GM12878 (cell line): ENCODE measurements at regions not wholly inside any gene's neighbourhood (a gene's known extent, or its start where the extent isn't known, plus 50 kb on each side); places are given as distances from the start of the nearest gene placed in this dataset.

Source experiments
- ATAC-seq: fragments of 200-7000 bp; cut with Tn5 transposase; 3 replicates; pipeline ENCODE4 v1.9.1; 2020; ENCODE audit warnings: mild to moderate bottlenecking, moderate library complexity
- BruUV-seq: library from RNA; stranded (reverse); fragments of 400-500 nt; replicated peaks from 2 replicates; lab custom pipeline; 2021; lab: Mats Ljungman, UMichigan
- CTCF ChIA-PET: fragments of 300-600 bp; sonication (Branson Sonifier 250); formaldehyde crosslinking; extraction: SDS; loops from one replicate; lab custom pipeline; 2021; ENCODE audit warnings: inconsistent platforms; lab: Yijun Ruan, JAX
- POLR2A ChIA-PET: fragments of 350-600 bp; formaldehyde crosslinking; extraction: SDS; loops from one replicate; lab custom pipeline; 2021; ENCODE audit warnings: inconsistent platforms; lab: Charles Lee
- RAD21 ChIA-PET: fragments of 300-600 bp; sonication (Branson Sonifier 250); formaldehyde crosslinking; loops from one replicate; lab custom pipeline; 2023; ENCODE audit warnings: antibody characterized with exemption; ENCODE audit not compliant: unreplicated experiment; lab: Charles Lee
- SMC1A ChIA-PET: fragments of 300-600 bp; sonication (Branson Sonifier 250); formaldehyde crosslinking; loops from one replicate; lab custom pipeline; 2023; ENCODE audit not compliant: unreplicated experiment, uncharacterized antibody; lab: Charles Lee
- DNase-seq: peaks from one replicate; pipeline ENCODE4 v3.0.0-alpha.2; 2011; ENCODE audit warnings: low read depth, low spot score
- FAIRE-seq: peaks from 3 replicates; lab custom pipeline; 2011; peaks lifted over from hg19 to GRCh38; lab: Jason Lieb, UNC
- H2AFZ ChIP-seq: 2 replicates; pipeline ENCODE4 v1.6.0; 2011; ENCODE audit warnings: low read depth, low read length, control low read depth; ENCODE audit not compliant: control insufficient read depth
- H3K27ac ChIP-seq: 2 replicates; pipeline ENCODE4 v1.5.1; 2011; ENCODE audit warnings: control low read depth; ENCODE audit not compliant: control insufficient read depth, insufficient read depth
- H3K27me3 ChIP-seq, 2 experiments: replicated peaks in 1 of 2; 2 replicates each; pipeline versions ENCODE4 v1.6.0 to v1.6.1; 2011; ENCODE audit warnings: low read length in 1 of 2; ENCODE audit not compliant: control insufficient read depth in 2 of 2, insufficient read depth in 2 of 2
- H3K36me3 ChIP-seq, 2 experiments: 2 replicates each; pipeline ENCODE4 v1.5.1; 2011; ENCODE audit warnings: low read length in 1 of 2; ENCODE audit not compliant: control insufficient read depth in 2 of 2, insufficient read depth in 2 of 2
- H3K4me1 ChIP-seq: 2 replicates; pipeline ENCODE4 v1.6.1; 2011; ENCODE audit warnings: mild to moderate bottlenecking, low read length, moderate library complexity, mixed read lengths; ENCODE audit not compliant: control insufficient read depth, insufficient read depth
- H3K4me2 ChIP-seq: 2 replicates; pipeline ENCODE4 v1.6.0; 2011; ENCODE audit warnings: control low read depth; ENCODE audit not compliant: control insufficient read depth, insufficient read depth
- H3K4me3 ChIP-seq: fragments of 200-600 bp; sonication (generic); 2 replicates; pipeline ENCODE4 v1.5.1; 2016
- H3K79me2 ChIP-seq: 2 replicates; pipeline ENCODE4 v1.6.0; 2011; ENCODE audit warnings: low read length; ENCODE audit not compliant: control insufficient read depth, insufficient read depth
- H3K9ac ChIP-seq: 2 replicates; pipeline ENCODE4 v1.8.0; 2011; ENCODE audit warnings: low read length, control low read depth, mixed read lengths; ENCODE audit not compliant: control insufficient read depth, insufficient read depth
- H3K9me3 ChIP-seq: replicated peaks from 3 replicates; pipeline ENCODE4 v1.5.1; 2011; ENCODE audit warnings: mild to moderate bottlenecking, low read length; ENCODE audit not compliant: control insufficient read depth, insufficient read depth
- H4K20me1 ChIP-seq: 2 replicates; pipeline ENCODE4 v1.6.0; 2011; ENCODE audit not compliant: control insufficient read depth, insufficient read depth
- BCL11A ChIP-seq: IDR thresholded peaks from 2 replicates; pipeline ENCODE4 v1.6.1; 2011; ENCODE audit warnings: low read depth, low read length
- CREB1 ChIP-seq: IDR thresholded peaks from 2 replicates; pipeline ENCODE4 v1.6.1; 2012; ENCODE audit warnings: low read depth, mild to moderate bottlenecking, inconsistent platforms
- JUNB ChIP-seq: IDR thresholded peaks from 2 replicates; pipeline ENCODE4 v1.6.1; 2016; ENCODE audit warnings: antibody characterized with exemption, mild to moderate bottlenecking
- PML ChIP-seq: IDR thresholded peaks from 2 replicates; pipeline ENCODE4 v1.6.1; 2012; ENCODE audit warnings: low read length, inconsistent platforms
- RAD21 ChIP-seq: IDR thresholded peaks from 2 replicates; pipeline ENCODE4 v1.6.1; 2011; ENCODE audit warnings: mild to moderate bottlenecking, low read depth, low read length, moderate library complexity; ENCODE audit not compliant: insufficient read depth
- RCOR1 ChIP-seq: conservative IDR thresholded peaks from 2 replicates; pipeline ENCODE4 v1.6.1; 2012; ENCODE audit warnings: low read depth, low read length, improper control_type of control experiment
- SMAD5 ChIP-seq: IDR thresholded peaks from 2 replicates; pipeline ENCODE4 v1.6.1; 2016; ENCODE audit warnings: antibody characterized with exemption, low read depth
- SMC3 ChIP-seq: IDR thresholded peaks from 2 replicates; pipeline ENCODE4 v1.6.1; 2011; ENCODE audit warnings: low read length, improper control_type of control experiment, borderline replicate concordance
- YBX1 ChIP-seq: fragments of 450-650 bp; IDR thresholded peaks from 2 replicates; pipeline ENCODE4 v1.6.1; 2016; ENCODE audit warnings: antibody characterized with exemption
- YY1 ChIP-seq: IDR thresholded peaks from 2 replicates; pipeline ENCODE4 v1.6.1; 2011; ENCODE audit warnings: low read depth, mild to moderate bottlenecking, low read length
- WGBS: methylation state at CpG from one replicate; pipeline ENCODE4 v1.1.6; 2016; ENCODE audit warnings: low lambda C conversion rate; ENCODE audit not compliant: insufficient replicate concordance, insufficient coverage; ENCODE audit errors: missing lambda C conversion rate; 5-methylcytosine and 5-hydroxymethylcytosine counted together
- in situ Hi-C: fragments of 300-500 bp; cut with MboI; formaldehyde crosslinking; loops from 9 replicates; pipeline ENCODE4 v1.14.3; 2018; ENCODE audit warnings: mixed read lengths
- intact Hi-C: fragments of 100-400 bp; cut with micrococcal nuclease; formaldehyde crosslinking; loops from one replicate; pipeline ENCODE4 v1.14.2; 2022; ENCODE audit not compliant: unreplicated experiment
- TF ChIP-seq, protein P1 (sequence below), 3 experiments: IDR thresholded peaks in 2 of 3; conservative IDR thresholded peaks in 1 of 3; 2 replicates each; pipeline ENCODE4 v1.5.1; 2011; ENCODE audit warnings: low read depth in 3 of 3, low read length in 3 of 3, mild to moderate bottlenecking in 3 of 3, control low read depth in 2 of 3, moderate library complexity in 2 of 3, inconsistent platforms in 1 of 3, mixed read lengths in 1 of 3; ENCODE audit not compliant: control insufficient read depth in 2 of 3, insufficient read depth in 1 of 3; ENCODE audit errors: extremely low read depth in 1 of 3
- TF ChIP-seq, protein P2 (sequence below): IDR thresholded peaks from 2 replicates; pipeline ENCODE4 v1.6.1; 2012; ENCODE audit warnings: low read length, inconsistent platforms

DNA sequence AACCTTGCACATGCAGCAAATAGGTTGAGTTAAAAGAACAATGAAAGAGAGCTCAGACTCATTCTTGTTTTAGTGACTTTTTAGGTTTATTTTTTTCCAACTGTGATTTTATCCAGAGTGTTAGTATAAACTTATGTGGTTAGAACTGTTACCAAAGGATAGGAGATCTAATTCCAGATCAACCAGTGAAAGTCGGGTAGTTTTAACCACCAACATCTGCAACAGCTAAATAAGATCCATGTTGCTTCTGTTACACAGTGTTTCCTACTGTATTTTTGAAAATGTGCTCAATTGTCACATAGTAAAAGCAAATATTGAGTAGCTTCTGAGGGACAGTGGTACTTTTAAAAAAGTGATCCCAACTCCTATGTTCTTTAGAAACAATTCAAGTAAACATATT lies 53.9 kb upstream of the ARGLU1 start:
- Histone ChIP-seq H2AFZ (no peak overlapping the region), H3K9ac (no peak overlapping the region), H3K4me3 (no peak overlapping the region), H3K4me2 (no peak overlapping the region), H3K27me3 (peaks cover 0 to 2% of the 10 kb centered on the region in 2 experiments; a peak in 1 of 4 replicates), H3K9me3 (no peaks in the 10 kb centered on the region), H3K4me1 (no peaks in the 10 kb centered on the region), H3K79me2 (no peaks in the 10 kb centered on the region), H3K27ac (no peak overlapping the region)
- SMC1A ChIA-PET, result interaction anchor here (0.6 kb wide), 2 partner anchors 15 to 78 kb away, joined by 4 to 8 read pairs; no protein-coding TSS in a partner anchor
- intact Hi-C loops (no loop called here), in situ Hi-C loops (no loop called here)
- CTCF ChIA-PET, result interaction anchor here (0.8 to 2.3 kb wide), 8 partner anchors 11 to 297 kb away, joined by 3 to 8 read pairs (median 3); no protein-coding TSS in a partner anchor
- no peak for FAIRE-seq
- no peak for DNase-seq
- 0% methylated on average over 1 of the region's 1 CpG for WGBS
- no TSS peak for BruUV-seq
- POLR2A ChIA-PET, result no interaction called here
- TF ChIP-seq CREB1, result no peak
- TF ChIP-seq, all 136 proteins: peak for 0
- no peak for ATAC-seq
- RAD21 ChIA-PET, result no interaction called here
- no peaks in the 10 kb centered on the region for H3K36me3 ChIP-seq
- no peaks in the 10 kb centered on the region for H4K20me1 ChIP-seq

DNA sequence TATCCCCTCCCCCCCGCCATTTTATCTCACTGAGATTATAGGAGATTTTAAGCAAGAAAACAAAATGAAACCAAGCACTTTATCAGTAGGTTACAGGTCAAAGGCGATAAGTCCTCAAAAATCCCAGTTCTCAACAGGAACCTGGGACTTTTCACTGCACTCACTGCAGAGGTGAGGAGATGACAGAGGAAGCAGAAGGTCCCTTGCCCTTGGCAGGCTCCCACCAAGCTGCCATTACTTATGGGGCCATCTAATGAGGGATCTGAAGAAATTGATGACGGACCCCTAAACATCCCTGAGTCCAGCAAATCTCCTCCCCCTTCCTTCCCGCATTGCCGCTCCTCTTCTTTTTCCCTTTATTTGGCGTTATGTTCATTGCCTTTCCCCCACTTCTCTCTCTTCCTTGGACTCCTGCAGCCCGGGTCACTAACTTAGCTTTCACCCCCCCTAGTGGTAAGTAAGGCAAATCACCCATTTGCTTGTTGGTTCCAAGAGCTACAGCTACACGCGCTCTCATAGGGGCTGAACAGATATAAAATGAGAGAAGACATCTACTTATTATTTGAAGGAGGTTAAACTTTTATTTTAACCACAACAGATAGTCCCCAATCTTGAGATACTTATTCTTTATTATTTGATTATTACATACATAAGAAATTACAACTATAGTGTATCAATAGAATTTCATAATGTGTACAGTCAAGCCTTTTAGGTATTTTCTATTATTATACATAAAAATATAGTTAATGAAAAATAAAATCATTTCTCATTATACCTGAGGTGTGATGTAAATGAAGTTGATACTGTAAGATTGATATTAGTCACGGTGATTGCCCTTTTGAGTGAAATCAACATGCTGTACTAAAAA lies 52.0 kb upstream of the ARGLU1 start:
- in situ Hi-C loops, result no loop called here
- Histone ChIP-seq H4K20me1 (no peaks in the 10 kb centered on the region), H3K9me3 (no peaks in the 10 kb centered on the region), H3K27ac (no peak overlapping the region), H3K4me2 (no peak overlapping the region), H3K27me3 (peaks cover 0 to 2% of the 10 kb centered on the region in 2 experiments; a peak in 1 of 4 replicates), H2AFZ (peak overlapping the region; percentile 39; the same call in 1 of the 2 replicates), H3K36me3 (no peaks in the 10 kb centered on the region), H3K4me1 (no peaks in the 10 kb centered on the region), H3K4me3 (no peak overlapping the region), H3K79me2 (no peaks in the 10 kb centered on the region), H3K9ac (no peak overlapping the region)
- peak; percentile 72 for FAIRE-seq
- peak; percentile 99 for ATAC-seq
- RAD21 ChIA-PET, result interaction anchor here (0.6 to 1.8 kb wide), 12 partner anchors 10 to 577 kb away, joined by 3 to 9 read pairs (median 4); partner anchors contain the start of genes ARGLU1 and EFNB2
- POLR2A ChIA-PET, result interaction anchor here (0.9 kb wide), 2 partner anchors 10 to 46 kb away, joined by 3 read pairs; no protein-coding TSS in a partner anchor
- SMC1A ChIA-PET, result interaction anchor here (0.6 to 2.4 kb wide), 10 partner anchors 9 to 647 kb away, joined by 3 to 7 read pairs (median 4); partner anchors contain the start of gene ARGLU1
- CTCF ChIA-PET, result interaction anchor here (0.6 to 3.4 kb wide), 40 partner anchors 9 to 1479 kb away, joined by 3 to 20 read pairs (median 4); partner anchors contain the start of gene ARGLU1
- WGBS, result 8% methylated on average over 10 of the region's 10 CpGs
- DNase-seq, result peak; percentile 2
- no TSS peak for BruUV-seq
- intact Hi-C loops, result loop anchor here (2.0 kb wide), 1 partner anchor 535 kb away; no protein-coding TSS in a partner anchor
- TF ChIP-seq PML (no peak), SMC3 (peak; percentile 62; the same call in 1 of the 2 replicates), JUNB (no peak), RAD21 (peak; percentile 88), BCL11A (no peak), YBX1 (no peak), YY1 (0 out of 2 replicates have a peak, but pooled peaks have one; percentile 39), SMAD5 (no peak), RCOR1 (no peak)
- TF ChIP-seq, protein P1, sequence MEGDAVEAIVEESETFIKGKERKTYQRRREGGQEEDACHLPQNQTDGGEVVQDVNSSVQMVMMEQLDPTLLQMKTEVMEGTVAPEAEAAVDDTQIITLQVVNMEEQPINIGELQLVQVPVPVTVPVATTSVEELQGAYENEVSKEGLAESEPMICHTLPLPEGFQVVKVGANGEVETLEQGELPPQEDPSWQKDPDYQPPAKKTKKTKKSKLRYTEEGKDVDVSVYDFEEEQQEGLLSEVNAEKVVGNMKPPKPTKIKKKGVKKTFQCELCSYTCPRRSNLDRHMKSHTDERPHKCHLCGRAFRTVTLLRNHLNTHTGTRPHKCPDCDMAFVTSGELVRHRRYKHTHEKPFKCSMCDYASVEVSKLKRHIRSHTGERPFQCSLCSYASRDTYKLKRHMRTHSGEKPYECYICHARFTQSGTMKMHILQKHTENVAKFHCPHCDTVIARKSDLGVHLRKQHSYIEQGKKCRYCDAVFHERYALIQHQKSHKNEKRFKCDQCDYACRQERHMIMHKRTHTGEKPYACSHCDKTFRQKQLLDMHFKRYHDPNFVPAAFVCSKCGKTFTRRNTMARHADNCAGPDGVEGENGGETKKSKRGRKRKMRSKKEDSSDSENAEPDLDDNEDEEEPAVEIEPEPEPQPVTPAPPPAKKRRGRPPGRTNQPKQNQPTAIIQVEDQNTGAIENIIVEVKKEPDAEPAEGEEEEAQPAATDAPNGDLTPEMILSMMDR (IDR thresholded peaks at IDR 0.05 in 2 of 3, conservative IDR thresholded peaks at IDR 0.05 in 1 of 3; ENCODE audit: control insufficient read depth in 2 of 3, extremely low read depth in 1 of 3, insufficient read depth in 1 of 3, low read depth in 3 of 3, low read length in 3 of 3), result peak; percentile 77 to 86 (median 79)
- TF ChIP-seq, protein P2, sequence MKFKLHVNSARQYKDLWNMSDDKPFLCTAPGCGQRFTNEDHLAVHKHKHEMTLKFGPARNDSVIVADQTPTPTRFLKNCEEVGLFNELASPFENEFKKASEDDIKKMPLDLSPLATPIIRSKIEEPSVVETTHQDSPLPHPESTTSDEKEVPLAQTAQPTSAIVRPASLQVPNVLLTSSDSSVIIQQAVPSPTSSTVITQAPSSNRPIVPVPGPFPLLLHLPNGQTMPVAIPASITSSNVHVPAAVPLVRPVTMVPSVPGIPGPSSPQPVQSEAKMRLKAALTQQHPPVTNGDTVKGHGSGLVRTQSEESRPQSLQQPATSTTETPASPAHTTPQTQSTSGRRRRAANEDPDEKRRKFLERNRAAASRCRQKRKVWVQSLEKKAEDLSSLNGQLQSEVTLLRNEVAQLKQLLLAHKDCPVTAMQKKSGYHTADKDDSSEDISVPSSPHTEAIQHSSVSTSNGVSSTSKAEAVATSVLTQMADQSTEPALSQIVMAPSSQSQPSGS, result no peak
